HEK293 (cell line): ENCODE measurements at regions not wholly inside any gene's neighbourhood (a gene's known extent, or its start where the extent isn't known, plus 50 kb on each side); places are given as distances from the start of the nearest gene placed in this dataset.

Source experiments
- CTCF ChIP-seq: fragments of 450-650 bp; formaldehyde crosslinking; IDR thresholded peaks from 2 replicates; pipeline ENCODE4 v1.5.1; 2016; ENCODE audit warnings: missing biosample characterization, missing genetic modification characterization
- RBAK ChIP-seq: fragments of 450-650 bp; formaldehyde crosslinking; IDR thresholded peaks from 2 replicates; pipeline ENCODE4 v1.5.1; 2016; ENCODE audit warnings: missing biosample characterization, missing genetic modification characterization
- YY1 ChIP-seq: fragments of 450-650 bp; formaldehyde crosslinking; IDR thresholded peaks from 2 replicates; pipeline ENCODE4 v1.5.1; 2018; ENCODE audit warnings: missing biosample characterization, missing genetic modification characterization
- ZNF10 ChIP-seq: fragments of 450-650 bp; formaldehyde crosslinking; IDR thresholded peaks from 2 replicates; pipeline ENCODE4 v1.5.1; 2017; ENCODE audit warnings: missing biosample characterization, missing genetic modification characterization
- ZNF292 ChIP-seq: fragments of 450-650 bp; formaldehyde crosslinking; IDR thresholded peaks from 2 replicates; pipeline ENCODE4 v1.5.1; 2016; ENCODE audit warnings: low read depth, missing biosample characterization, missing genetic modification characterization, borderline replicate concordance
- ZNF341 ChIP-seq: fragments of 450-650 bp; formaldehyde crosslinking; IDR thresholded peaks from 2 replicates; pipeline ENCODE4; 2016; ENCODE audit warnings: low read depth, missing biosample characterization, missing genetic modification characterization
- ZNF391 ChIP-seq: fragments of 450-650 bp; formaldehyde crosslinking; IDR thresholded peaks from 2 replicates; pipeline ENCODE4 v1.5.1; 2016; ENCODE audit warnings: low read depth, missing biosample characterization, missing genetic modification characterization, borderline replicate concordance

GRCh38 chr3:82137050-82137449, 375.6 kb upstream of the GBE1 start:
- TF ChIP-seq CTCF (no peak), ZNF341 (tag by site-specific recombination) (no peak), ZNF10 (tag by site-specific recombination) (no peak), ZNF292 (tag by site-specific recombination) (no peak), RBAK (tag by site-specific recombination) (no peak), ZNF391 (no peak), YY1 (tag by site-specific recombination) (no peak)
